Body of pancreas (tissue), 4 donors: ENCODE measurements at regions not wholly inside any gene's neighbourhood (a gene's known extent, or its start where the extent isn't known, plus 50 kb on each side); places are given as distances from the start of the nearest gene placed in this dataset.

Experiments used
- ATAC-seq: fragments of 150-250 bp; one replicate; pipeline ENCODE4 v1.9.1; 2016
- DNase-seq, 4 donors: peaks; one replicate each; pipeline ENCODE4 v3.0.0-alpha.2; 2019
- H3K27ac ChIP-seq, 4 donors: fragments of 200-600 bp; sonication (generic); 1 replicate in 3 of 4; 2 replicates in 1 of 4; pipeline versions ENCODE4 v1.5.1 to v1.6.1; 2016 to 2019; ENCODE audit warnings: mild to moderate bottlenecking in 1 of 4, mixed read lengths in 1 of 4, moderate library complexity in 1 of 4
- H3K27me3 ChIP-seq, 2 donors: fragments of 200-600 bp; sonication (generic); one replicate each; pipeline ENCODE4 v1.6.0; 2016; ENCODE audit warnings: mild to moderate bottlenecking in 1 of 2
- H3K36me3 ChIP-seq, 2 donors: fragments of 200-600 bp; sonication (generic); replicated peaks in 1 of 2; 2 replicates each; pipeline ENCODE4 v1.5.1; 2016; ENCODE audit warnings: low read depth in 2 of 2; ENCODE audit not compliant: insufficient read depth in 1 of 2
- H3K4me1 ChIP-seq: fragments of 200-600 bp; sonication (generic); one replicate; pipeline ENCODE4 v1.6.0; 2016
- H3K4me3 ChIP-seq, 2 donors: fragments of 200-600 bp; sonication (generic); 1 replicate in 1 of 2; 2 replicates in 1 of 2; pipeline ENCODE4 v1.5.1; 2016 to 2019
- H3K9me3 ChIP-seq, 3 donors: fragments of 200-600 bp; sonication (generic); 1 replicate in 2 of 3; 2 replicates in 1 of 3; pipeline ENCODE4 v1.5.1; 2016
- CTCF ChIP-seq, 7 experiments: fragments of 450-650 bp in 4 of 7; fragments of 200-600 bp in 3 of 7; sonication (generic) in 3 of 7; IDR thresholded peaks; one replicate each; pipeline ENCODE4 v1.5.1; 2016 to 2019; ENCODE audit warnings: antibody characterized with exemption in 7 of 7
- POLR2A ChIP-seq, 3 donors: fragments of 450-650 bp; IDR thresholded peaks; one replicate each; pipeline ENCODE4 v1.6.1; 2016; ENCODE audit warnings: antibody characterized with exemption in 3 of 3, mild to moderate bottlenecking in 2 of 3
- WGBS, 2 donors: methylation state at CpG; one replicate each; pipeline ENCODE4 v1.1.5; 2017; 5-methylcytosine and 5-hydroxymethylcytosine counted together
- intact Hi-C: fragments of 100-400 bp; cut with DNase I; formaldehyde crosslinking; loops from one replicate; pipeline ENCODE4 v1.15.1; 2023

DNA sequence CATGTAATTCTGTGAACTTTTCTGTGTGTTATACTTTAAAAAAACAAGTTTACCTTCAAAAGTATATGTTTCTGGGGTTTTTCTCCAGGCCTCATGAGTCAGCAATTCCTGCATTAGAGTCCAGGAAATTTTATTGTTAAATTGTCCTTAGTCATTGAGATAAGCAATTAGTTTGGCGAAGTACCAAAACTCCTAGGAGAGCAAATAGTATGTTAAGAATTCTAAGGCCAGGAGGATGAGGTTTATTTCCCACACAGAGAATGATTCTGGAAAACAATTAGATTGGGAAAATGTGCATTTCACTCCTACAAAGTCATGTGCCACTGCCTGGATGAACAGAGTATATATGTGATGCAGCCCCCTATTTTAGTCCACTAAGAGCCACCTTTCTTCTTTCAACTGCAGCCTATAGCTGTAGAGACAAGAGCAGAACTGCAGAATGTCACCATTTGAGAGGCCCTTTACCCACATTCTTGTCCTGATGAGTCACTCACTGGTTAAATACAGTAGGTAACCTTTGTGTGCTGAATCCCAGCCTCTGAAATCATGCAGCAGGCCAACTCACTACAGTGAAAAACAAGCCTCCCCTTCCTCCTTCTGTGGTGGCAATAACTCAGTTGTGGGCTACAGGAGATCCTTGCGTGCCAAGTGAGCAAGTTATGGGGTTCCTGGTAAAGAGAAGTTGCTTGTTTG lies 452.8 kb upstream of the THBS1 start:
- peak; percentile 84 for ATAC-seq
- no peak for TF ChIP-seq CTCF (IDR thresholded peaks at IDR 0.05)
- TF ChIP-seq POLR2A (IDR thresholded peaks at IDR 0.05), result no peak
- DNase-seq, result peak in 2 of 4 donors; percentile 23 to 27
- Histone ChIP-seq H3K4me3 (no peak overlapping the region), H3K27me3 (no peaks in the 10 kb centered on the region), H3K9me3 (no peaks in the 10 kb centered on the region), H3K27ac (peak overlapping the region; percentile 40 to 75 (median 66)), H3K4me1 (peaks cover 28% of the 10 kb centered on the region), H3K36me3 (no peaks in the 10 kb centered on the region)
- WGBS, 2 donors, result 36 to 44% methylated on average over 2 of the region's 2 CpGs
- intact Hi-C loops, result no loop called here

DNA sequence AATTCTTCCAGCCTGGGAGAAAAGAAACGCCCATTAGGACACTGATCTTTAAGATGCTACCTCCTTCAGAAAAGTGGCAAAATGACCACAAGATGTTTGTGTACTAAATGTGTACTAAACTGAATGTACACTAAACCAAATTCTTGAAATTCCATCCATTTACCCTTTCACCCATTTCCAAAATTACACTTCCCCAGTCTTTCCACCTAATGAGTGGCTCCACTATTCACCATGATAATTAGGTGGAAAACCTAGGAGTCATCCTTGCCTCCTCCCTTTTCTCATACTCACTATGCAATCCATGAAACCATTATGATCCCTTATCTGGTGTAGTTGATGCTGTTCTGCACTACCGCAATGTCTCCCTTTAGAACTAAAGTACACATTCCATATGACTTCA lies 452.1 kb upstream of the THBS1 start:
- Histone ChIP-seq H3K4me3 (no peak overlapping the region), H3K36me3 (no peaks in the 10 kb centered on the region), H3K27me3 (no peaks in the 10 kb centered on the region), H3K9me3 (no peaks in the 10 kb centered on the region), H3K27ac (peak overlapping the region; percentile 40 to 75 (median 66)), H3K4me1 (peaks cover 30% of the 10 kb centered on the region)
- WGBS, 2 donors, result 91 to 93% methylated on average over 2 of the region's 2 CpGs
- DNase-seq, result no peak
- intact Hi-C loops, result no loop called here
- TF ChIP-seq POLR2A (IDR thresholded peaks at IDR 0.05), result no peak
- no peak for TF ChIP-seq CTCF (IDR thresholded peaks at IDR 0.05)
- ATAC-seq, result no peak

- Histone ChIP-seq H3K4me1 (peaks cover 30% of the 10 kb centered on the region), H3K27me3 (no peaks in the 10 kb centered on the region), H3K9me3 (no peaks in the 10 kb centered on the region), H3K27ac (no peak overlapping the region), H3K4me3 (no peak overlapping the region), H3K36me3 (no peaks in the 10 kb centered on the region)
- DNase-seq, result no peak
- 74 to 80% methylated on average over 3 of the region's 3 CpGs for WGBS, 2 donors
- intact Hi-C loops, result no loop called here
- TF ChIP-seq POLR2A (IDR thresholded peaks at IDR 0.05) (no peak), CTCF (IDR thresholded peaks at IDR 0.05) (no peak)
- no peak for ATAC-seq
Observed at GRCh38 chr15:39130556-39131379, 450.1 kb upstream of the THBS1 start.

DNA sequence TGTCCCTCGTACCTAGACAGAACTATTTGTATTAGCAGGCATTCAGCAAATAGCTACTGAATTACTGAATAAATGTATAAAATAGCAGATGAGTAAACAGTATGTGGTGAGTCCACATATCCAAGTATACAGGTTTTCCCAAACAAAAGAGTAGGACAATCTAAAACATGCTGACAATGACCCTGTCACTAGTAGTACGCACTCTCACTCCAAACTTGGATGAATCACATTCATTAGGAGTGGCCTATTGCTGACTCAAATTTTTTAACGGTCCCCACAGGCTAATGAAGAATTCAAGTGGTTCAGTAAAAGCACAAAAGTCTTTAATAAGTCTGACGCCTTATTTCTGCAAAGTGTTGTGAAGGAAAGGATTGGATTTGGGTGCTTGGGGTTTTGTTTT lies 449.3 kb upstream of the THBS1 start:
- Histone ChIP-seq H3K4me1 (peaks cover 30% of the 10 kb centered on the region), H3K36me3 (no peaks in the 10 kb centered on the region), H3K27ac (no peak overlapping the region), H3K9me3 (no peaks in the 10 kb centered on the region), H3K27me3 (no peaks in the 10 kb centered on the region), H3K4me3 (no peak overlapping the region)
- DNase-seq (no peak), ATAC-seq (no peak)
- TF ChIP-seq CTCF (IDR thresholded peaks at IDR 0.05), result no peak
- no peak for TF ChIP-seq POLR2A (IDR thresholded peaks at IDR 0.05)
- intact Hi-C loops, result no loop called here
- 83 to 88% methylated on average over 4 of the region's 4 CpGs for WGBS, 2 donors
